SK-N-MC (cell line): ENCODE measurements at regions not wholly inside any gene's neighbourhood (a gene's known extent, or its start where the extent isn't known, plus 50 kb on each side); places are given as distances from the start of the nearest gene placed in this dataset.
"Not testable (repeated sequence)": the region's sequence is repeated elsewhere in the genome, so short reads cannot be mapped to it uniquely, and the experiment has no call there.

Experiments
- EZH2 ChIP-seq: fragments of 200-600 bp; sonication (generic); IDR thresholded peaks from one replicate; pipeline ENCODE4 v1.6.1; 2017; ENCODE audit warnings: antibody characterized with exemption
- POLR2AphosphoS5 ChIP-seq: IDR thresholded peaks from 2 replicates; pipeline ENCODE4 v1.6.1; 2012; ENCODE audit warnings: mild to moderate bottlenecking, low read depth, low read length, borderline replicate concordance

GRCh38 chr7:6970180-6970579 is 144.1 kb upstream of the CCZ1B start:
- TF ChIP-seq EZH2, POLR2AphosphoS5: not testable (repeated sequence)
